ENCODE measurements at regions not wholly inside any gene's neighbourhood (a gene's known extent, or its start where the extent isn't known, plus 50 kb on each side); places are given as distances from the start of the nearest gene placed in this dataset.

DNA sequence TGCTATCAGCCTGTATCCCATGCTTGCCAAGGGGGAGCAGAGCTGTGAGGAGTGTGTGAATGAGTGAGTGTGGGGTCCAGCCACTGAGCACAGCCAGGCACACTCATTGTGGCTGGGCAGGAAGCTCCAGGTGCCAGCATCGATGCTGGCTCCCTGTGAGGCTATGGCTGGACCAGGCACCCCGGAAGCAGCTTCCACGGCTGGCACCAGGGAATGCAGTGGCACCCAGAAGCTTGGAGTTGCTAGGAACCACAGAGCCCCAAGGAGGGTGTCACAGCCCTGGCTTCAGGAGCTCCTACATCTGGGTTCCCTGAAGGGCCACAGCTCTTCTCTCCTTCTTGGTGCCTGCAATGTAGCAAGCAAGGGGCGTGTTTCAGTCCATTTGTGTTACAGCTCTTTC is 625.9 kb upstream of the RAG2 start:
- DNase-seq (ENCODE audit: low spot score): no peak
- in situ Hi-C loops (cut with MboI; ENCODE audit: low pct_unique_long_range_greater_than_20kb, low sequenced_read_pairs, unreplicated experiment): no loop called here
- TF ChIP-seq, protein P1, sequence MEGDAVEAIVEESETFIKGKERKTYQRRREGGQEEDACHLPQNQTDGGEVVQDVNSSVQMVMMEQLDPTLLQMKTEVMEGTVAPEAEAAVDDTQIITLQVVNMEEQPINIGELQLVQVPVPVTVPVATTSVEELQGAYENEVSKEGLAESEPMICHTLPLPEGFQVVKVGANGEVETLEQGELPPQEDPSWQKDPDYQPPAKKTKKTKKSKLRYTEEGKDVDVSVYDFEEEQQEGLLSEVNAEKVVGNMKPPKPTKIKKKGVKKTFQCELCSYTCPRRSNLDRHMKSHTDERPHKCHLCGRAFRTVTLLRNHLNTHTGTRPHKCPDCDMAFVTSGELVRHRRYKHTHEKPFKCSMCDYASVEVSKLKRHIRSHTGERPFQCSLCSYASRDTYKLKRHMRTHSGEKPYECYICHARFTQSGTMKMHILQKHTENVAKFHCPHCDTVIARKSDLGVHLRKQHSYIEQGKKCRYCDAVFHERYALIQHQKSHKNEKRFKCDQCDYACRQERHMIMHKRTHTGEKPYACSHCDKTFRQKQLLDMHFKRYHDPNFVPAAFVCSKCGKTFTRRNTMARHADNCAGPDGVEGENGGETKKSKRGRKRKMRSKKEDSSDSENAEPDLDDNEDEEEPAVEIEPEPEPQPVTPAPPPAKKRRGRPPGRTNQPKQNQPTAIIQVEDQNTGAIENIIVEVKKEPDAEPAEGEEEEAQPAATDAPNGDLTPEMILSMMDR (IDR thresholded peaks at IDR 0.05; ENCODE audit: extremely low read depth, insufficient read depth, missing control alignments): no peak

DNA sequence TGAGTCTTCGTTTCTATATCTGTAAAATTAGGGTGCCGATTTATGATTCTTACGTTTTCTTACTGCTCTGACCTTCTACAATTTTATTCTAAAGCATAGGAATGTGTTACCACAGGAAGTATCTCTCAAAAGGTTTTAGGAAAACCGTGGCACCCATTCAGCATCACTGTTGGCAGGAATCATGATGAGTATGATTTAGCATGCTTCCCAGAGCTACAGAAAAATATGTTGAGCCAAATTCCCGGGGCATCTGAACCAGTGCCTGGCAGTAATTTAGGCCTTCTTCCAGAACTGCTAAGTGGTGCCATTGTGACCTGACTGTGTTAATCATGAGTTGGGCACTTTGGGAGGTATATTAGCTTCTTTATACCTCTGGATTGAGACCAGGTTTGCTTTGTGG is 605.0 kb upstream of the RAG2 start:
- in situ Hi-C loops (cut with MboI; ENCODE audit: low pct_unique_long_range_greater_than_20kb, low sequenced_read_pairs, unreplicated experiment): no loop called here

DNA sequence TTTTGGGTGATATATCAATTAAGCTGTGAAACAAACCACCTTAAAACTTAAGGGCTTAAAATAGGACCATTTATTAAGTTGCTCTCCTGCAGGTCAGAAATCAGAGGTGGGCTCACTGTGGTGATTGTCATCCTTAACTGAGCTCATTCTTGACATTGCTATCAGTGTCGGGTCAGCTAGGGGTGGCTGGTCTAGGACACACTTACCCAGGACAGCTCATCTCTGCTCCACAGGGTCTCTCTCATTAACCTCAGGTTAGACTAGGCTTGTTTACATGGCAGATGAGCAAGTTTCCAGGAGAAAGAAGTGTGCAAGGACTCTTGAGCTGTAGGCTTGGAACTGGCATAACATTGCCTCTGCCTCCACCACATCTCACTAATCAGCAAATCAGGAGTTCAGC is 601.0 kb upstream of the RAG2 start:
- TF ChIP-seq, protein P1 (IDR thresholded peaks at IDR 0.05; ENCODE audit: extremely low read depth, insufficient read depth, missing control alignments): no peak
- in situ Hi-C loops (cut with MboI; ENCODE audit: low pct_unique_long_range_greater_than_20kb, low sequenced_read_pairs, unreplicated experiment): no loop called here
- no peak for DNase-seq (ENCODE audit: low spot score)

More for the DNA sequence above, 605.0 kb upstream of the RAG2 start:
- TF ChIP-seq, protein P1 (IDR thresholded peaks at IDR 0.05; ENCODE audit: extremely low read depth, insufficient read depth, missing control alignments): no peak
- no peak for DNase-seq (ENCODE audit: low spot score)

DNA sequence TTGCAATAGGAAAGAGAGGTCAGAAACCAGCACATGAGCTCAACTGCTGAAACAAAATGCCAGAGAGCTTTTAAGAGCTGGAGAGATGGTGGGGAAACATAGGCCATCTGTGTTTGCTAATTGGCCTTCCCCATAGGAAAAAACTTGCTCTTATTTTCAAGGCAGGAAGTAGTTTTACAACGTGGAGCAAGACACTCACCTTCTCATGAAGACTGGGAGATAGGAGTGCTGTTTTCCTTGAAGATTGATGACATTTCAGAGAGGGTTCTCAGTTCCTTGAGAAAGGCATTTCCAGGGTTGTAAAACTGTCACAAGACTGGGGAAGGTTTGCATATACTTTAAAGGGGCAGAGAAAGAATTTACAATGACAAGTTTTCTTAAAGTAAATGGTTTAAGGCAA is 586.3 kb upstream of the RAG2 start:
- no peak for DNase-seq (ENCODE audit: low spot score)
- in situ Hi-C loops (cut with MboI; ENCODE audit: low pct_unique_long_range_greater_than_20kb, low sequenced_read_pairs, unreplicated experiment): no loop called here
- TF ChIP-seq, protein P1 (IDR thresholded peaks at IDR 0.05; ENCODE audit: extremely low read depth, insufficient read depth, missing control alignments): no peak

DNA sequence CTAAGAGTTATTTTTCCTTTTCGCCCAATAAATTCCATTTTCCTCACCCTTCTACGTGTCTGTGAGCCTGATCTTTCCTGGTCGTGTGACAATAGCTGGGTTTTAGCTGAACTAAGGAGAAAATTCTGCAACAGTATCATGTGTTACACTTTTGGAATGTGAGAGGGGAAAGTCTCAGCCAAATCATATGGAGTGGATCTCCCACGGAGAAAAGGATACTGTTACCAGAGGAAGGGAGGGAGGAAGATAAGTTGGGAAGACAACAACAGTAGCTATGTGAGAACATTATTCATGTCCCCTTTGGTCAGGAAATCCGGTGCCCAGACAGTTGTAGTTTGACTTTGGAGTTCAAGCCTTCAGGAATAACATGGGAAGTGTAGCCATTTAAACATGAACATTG is 584.0 kb upstream of the RAG2 start:
- no peak for DNase-seq (ENCODE audit: low spot score)
- TF ChIP-seq, protein P1 (IDR thresholded peaks at IDR 0.05; ENCODE audit: extremely low read depth, insufficient read depth, missing control alignments): no peak
- in situ Hi-C loops (cut with MboI; ENCODE audit: low pct_unique_long_range_greater_than_20kb, low sequenced_read_pairs, unreplicated experiment): no loop called here

DNA sequence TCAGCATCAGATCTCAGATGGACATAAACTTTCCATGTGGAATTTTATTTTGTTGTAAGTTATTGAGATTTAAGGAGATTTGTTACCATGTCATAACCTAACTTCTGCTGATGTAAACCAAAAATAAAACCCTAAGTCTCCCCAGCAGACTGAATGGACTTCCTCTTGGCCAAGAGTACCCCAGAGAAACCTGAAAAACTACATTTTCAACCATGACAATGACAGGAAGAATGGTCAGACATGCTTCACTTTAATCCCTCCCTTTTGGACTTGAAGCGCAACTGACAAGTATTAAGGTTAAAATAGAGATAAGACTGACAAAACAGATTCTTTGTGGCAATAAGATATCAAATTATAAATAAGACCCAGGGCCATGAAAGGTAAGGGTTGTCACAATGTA is 579.7 kb upstream of the RAG2 start:
- DNase-seq (ENCODE audit: low spot score): no peak
- in situ Hi-C loops (cut with MboI; ENCODE audit: low pct_unique_long_range_greater_than_20kb, low sequenced_read_pairs, unreplicated experiment): no loop called here
- TF ChIP-seq, protein P1 (IDR thresholded peaks at IDR 0.05; ENCODE audit: extremely low read depth, insufficient read depth, missing control alignments): no peak

DNA sequence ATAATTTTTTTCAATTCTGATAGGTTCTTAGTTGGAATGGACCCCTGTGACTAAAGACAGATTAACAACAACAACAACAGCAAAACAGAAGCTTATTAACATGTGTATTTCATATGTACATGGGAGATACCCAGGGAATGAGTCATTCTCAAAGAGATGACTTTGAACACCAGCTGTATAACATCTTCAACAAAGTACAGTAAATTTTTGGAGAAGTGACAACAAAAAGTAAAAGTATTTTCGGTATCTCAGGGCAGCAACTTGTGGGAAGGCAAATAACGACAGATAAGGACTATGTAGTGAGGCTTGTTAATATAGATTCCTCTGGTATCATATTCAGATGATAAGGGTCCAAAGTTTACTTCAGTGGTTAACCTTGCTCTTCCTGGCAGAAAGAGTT is 573.4 kb upstream of the RAG2 start:
- TF ChIP-seq, protein P1 (IDR thresholded peaks at IDR 0.05; ENCODE audit: extremely low read depth, insufficient read depth, missing control alignments): no peak
- no peak for DNase-seq (ENCODE audit: low spot score)
- in situ Hi-C loops (cut with MboI; ENCODE audit: low pct_unique_long_range_greater_than_20kb, low sequenced_read_pairs, unreplicated experiment): no loop called here
